Midbrain (tissue), 1 donor: ENCODE measurements at regions not wholly inside any gene's neighbourhood (a gene's known extent, or its start where the extent isn't known, plus 50 kb on each side); places are given as distances from the start of the nearest gene placed in this dataset.

Experiments used
- DNase-seq: peaks from one replicate; lab custom pipeline; 2025; lab: John Stamatoyannopoulos, UW

DNA sequence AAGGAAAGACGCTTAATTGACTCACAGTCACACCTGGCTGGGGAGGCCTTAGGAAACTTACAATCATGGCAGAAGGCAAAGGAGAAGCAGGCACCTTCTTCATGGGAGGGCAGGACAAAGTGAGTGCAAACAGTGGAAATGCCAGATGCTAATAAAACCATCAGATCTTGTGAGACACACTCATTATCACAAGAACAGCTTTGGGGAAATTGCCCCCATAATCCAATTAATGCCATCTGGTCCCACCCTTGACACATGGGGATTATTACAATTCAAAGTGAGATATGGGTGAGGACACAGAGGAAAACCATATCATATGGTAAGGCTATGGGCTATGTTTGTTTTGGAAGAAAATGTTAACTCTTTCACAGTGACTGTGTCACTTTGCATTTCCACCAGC lies 1272.5 kb upstream of the CELF2 start:
- DNase-seq = no peak

DNA sequence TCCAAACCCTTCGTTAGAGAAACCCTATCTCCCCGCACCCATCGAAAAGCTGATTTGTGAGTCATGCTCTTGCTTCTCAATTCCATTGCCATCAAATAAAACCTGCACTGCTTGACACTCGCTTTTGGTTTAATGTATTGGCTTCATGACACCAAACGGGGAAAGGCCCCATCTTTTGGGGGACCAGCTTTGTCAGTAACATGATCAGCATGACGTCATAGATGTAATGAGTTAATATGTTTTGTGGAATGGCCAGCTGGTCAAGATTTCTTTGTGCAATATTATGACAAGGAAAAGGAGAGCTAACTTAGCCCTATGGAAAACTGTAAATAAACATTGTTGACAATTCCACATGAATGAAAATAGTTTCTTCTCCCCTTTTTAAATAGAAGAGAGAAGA lies 1260.5 kb upstream of the CELF2 start:
- no peak for DNase-seq

DNA sequence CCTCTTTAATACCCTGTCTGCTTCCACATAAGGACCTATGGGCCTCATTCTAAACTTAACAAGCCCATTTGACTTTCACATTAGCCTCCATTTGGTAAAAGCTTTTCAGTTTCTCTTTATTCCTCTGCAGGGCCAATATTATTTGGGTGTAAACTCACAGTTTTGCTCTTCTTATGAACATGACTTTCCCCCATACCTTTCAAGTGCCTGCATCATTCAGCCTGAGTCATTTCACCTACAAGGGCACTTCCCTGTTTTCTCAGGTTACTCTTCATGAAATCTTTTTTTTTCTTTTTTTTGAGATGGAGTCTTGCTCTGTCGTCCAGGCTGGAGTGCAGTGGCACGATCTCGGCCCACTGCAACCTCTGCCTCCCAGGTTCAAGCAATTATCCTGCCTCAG lies 1258.1 kb upstream of the CELF2 start:
- no peak for DNase-seq

DNA sequence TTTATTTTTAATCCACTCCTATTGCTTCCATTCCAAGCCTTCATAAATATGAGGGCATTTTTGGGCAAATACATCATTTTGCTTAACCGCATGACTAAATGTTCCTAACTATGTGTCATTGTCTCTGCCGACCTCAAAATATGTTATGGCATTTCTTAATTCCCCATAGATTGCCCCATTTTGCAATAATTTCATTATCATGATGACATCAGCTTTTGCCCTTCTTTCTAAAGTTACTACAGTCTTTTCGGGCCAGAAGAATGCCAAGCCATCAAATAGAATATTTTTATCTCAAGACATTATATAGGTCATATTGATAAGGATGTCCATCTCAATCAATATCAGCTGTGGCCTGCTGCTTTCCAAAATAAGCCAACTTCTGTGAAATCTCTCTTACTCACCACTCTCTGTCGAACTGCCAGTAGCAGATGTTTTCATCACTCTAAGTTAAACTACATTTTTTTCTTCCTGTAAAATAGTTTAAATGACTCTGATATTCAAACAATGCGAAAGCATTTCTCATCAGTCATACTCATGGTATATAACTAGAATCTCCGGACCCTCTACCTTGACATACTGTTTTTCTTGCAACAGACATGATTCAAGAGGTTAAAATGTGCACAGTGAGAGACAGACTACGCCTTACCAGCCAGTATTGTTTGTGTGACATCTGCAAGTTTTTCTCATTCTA lies 1254.6 kb upstream of the CELF2 start:
- DNase-seq = no peak

DNA sequence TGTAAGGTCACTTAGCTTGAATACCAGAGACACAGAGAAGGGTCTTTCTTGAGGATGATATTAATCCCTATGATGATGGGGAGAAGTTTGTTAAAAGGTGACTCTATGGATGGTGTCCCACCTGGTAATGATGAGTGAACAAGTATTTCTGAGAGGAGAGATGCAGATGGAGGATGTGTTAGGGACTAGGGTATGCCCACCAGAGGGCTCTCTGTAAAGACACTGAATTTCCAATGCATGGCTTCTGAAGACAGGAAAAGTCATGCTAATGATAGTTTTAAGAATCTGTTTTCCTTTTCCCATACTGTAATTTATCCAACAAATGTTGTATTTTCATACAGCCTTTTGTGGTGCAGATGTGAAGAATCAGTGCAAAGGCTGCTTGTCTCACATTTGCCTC lies 1250.9 kb upstream of the CELF2 start:
- DNase-seq = no peak

DNA sequence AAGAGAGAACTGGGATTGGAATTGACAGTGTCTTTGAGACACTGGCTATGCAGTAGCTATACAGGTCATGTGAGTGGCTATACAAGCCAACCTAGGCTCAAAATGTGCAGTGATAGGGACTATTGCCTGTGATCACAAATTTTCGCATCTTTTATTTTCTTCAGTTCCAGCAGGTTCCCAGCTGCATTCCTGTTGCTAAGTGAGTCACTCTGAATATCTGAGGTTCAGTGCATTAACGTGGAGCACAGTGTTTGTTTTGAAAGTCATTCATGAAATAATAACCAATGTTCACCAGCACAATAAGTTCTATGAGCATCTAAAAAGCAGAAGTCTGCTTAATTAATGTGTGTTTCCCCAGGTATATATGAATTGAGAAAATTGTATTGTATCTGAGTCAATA lies 1236.0 kb upstream of the CELF2 start:
- no peak for DNase-seq

DNA sequence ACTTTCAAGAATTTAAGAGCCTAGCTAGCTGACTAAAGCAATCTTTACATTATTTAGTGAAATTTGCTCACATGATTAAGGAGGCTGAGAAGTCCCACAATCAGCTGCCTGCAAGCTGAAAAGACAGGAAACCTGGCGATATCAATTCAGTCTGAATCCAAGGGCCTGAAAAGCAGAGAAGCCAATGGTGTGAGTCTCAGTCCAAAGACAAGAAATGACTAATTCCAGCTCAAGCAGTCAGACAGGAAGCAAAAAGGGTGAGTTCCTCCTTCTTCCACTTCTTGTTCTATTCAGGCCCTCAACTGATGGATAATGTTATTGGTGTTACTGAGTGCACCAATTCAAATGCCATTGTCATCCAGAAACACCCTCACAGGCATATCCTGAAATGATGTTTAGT lies 1231.6 kb upstream of the CELF2 start:
- DNase-seq = no peak

DNA sequence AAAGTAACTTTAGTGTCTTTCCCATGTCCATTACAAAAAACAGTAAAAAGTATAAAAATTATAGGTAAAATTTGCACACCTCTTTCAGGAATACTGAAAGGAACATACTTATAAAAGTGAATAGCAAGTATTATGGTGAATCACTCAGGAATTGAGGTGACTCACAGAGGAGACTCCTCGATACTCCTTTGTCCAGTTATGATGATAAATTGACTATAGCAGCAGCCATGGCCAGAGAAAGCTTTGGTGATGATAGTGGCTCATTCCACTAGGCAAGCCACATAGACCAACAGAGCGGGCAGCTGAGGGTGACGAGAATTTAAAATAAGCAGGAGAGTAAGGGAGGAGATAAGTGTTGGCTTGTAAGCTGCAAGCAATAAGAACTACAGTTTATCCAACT lies 1231.1 kb upstream of the CELF2 start:
- DNase-seq = no peak

DNA sequence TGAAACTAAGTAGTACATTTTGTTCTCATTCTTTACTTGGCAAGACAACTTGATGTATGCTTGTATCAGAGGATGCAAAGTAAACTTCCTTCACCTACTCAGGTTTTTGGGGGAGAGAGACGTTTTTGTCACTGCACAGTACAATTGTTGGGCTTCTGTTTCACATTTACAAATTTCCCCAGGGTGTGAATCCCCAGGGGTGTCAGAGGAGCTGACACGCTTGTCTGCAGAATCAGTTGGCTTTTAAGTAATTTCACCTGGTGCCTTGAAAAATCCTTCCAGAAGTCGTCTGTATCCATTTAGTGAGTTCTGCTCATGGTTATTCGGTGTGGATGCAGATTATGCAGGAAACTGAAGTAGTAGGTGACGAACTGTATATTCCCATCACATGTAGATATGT lies 1227.7 kb upstream of the CELF2 start:
- DNase-seq = no peak

DNA sequence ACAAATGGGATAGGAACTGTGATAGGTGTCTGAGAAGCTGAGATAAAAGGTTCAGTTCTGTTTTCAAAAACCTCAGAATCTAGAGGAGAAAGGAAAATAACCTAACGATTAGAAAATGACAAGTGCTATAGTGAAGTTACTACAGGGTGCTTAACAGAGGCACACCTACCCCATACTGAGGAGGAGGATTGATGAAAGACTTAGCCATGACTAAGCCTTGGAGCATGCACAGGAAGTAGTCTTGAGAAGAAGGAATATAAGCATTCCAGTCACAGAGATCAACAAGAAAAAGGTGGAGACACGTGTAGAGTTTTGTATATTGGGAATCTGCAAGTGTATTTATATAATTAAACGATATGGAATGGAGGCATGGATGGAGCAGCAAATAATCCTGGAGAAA lies 1225.5 kb upstream of the CELF2 start:
- DNase-seq = no peak

DNA sequence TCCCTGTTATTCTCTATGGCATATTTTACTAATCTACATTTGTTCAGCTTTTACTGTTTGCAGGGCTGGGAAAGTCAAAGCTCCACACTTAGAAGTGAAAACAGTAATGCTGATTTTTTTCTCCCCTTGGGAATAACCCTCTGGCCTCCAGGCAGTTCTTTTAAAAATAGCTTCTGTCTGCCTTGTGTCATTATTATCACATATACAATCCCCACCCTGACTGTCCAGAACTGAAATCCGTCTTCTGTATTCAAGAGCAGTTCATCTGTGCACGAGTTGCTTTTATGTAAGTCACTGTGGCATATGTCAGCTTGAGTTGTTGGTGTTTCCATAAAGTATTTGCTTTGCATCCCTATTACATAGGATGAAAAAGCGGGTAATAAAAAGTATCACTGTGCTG lies 1221.1 kb upstream of the CELF2 start:
- no peak for DNase-seq

DNA sequence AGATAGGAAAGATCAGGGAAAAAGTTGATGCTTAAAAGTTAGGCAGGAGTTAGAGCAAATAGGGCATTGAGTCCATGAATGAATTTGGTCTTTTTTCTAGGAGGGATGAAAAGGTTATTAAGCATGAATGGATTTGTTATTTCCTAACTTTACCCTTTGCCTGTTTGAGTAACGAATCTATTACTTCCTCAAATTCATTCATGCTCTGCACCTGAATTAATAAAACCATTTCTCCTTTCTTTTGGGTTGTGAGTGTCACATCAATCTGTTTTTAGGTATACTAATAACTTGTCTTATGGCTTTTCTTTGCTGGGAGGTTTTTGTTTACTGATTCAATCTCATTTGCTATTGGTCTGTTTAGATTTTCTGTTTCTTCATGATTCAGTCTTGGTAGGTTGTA lies 1217.7 kb upstream of the CELF2 start:
- DNase-seq = no peak

DNA sequence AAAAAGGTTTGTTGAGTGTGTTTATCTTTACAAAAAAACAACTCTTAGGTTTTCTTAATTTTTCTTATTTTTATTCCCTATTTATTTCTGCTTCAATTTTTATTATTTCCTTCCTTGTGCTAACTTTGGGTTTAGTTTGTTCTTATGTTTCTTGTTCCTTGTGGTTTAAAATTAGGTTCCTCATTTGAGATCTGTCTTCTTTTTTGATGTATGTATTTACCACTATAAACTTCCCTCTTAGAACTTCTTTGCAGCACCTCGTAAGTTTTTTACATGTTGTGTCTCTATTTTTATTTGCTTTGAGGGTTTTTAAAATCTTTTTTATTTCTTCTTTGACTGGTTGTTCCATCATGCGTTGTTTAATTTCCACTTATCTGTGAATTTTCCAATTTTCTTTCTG lies 1217.1 kb upstream of the CELF2 start:
- DNase-seq = no peak

DNA sequence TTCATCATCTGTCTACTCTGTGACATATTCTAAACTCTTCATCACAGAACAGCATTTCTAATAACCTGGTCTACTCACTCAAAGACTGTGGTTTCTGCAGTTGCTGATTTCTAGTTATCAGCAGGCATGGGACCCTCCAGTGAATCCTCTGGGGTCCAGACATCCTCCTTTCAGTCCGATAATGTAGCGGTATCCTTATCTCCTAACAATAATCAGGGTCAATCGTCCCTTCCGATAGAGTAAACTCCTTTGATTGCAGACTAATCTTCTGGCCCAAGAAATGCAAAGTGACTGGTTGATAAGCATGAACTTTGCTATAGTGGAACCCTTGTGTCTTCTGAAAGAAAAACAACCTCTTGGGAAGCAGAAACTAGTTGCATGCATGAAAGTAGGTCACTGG lies 1209.8 kb upstream of the CELF2 start:
- DNase-seq = no peak

DNA sequence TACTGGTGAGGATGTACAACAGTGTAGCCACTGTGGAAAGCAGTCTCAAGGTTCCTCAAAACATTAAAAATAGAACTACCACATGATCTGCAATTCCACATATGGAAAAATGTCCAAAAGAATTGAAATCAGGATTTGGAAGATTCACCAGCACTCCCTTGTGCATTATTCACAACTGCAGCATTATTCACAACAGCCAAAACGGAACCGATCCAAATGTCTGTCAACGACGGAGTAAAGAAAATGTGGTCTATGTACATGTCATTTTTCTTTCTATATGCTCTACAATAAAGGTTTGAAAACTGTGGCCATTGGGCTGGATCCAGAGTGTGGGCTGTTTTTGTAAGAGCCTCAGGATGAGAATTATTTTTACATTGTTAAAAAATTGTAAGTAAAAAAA lies 1206.1 kb upstream of the CELF2 start:
- DNase-seq = no peak

DNA sequence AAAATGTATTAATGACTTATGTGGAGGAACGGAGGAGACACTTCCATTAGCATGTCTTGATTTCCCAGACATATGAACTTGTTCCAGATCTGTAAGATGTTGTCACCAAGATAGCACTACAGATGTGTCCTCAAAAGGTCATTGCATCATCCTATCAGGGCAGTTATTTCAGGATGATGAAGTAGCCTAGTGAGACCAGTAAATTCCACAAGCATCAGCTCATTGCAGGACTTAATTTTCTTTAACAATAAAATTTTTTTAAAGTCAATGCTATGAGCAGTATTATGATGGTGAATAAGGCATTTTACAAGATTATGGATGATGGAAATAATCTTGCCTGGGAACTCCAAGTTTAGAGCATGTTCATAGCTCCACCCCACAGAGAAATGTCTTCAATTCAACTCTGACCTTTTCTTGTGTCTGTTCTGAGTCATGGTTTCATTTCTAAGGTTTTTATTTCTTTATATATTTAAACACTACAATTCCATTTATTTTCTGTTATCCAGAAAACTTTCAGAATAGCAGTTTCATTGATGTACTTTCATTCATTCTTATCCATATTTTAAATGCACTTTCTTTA lies 1203.3 kb upstream of the CELF2 start:
- DNase-seq = no peak

DNA sequence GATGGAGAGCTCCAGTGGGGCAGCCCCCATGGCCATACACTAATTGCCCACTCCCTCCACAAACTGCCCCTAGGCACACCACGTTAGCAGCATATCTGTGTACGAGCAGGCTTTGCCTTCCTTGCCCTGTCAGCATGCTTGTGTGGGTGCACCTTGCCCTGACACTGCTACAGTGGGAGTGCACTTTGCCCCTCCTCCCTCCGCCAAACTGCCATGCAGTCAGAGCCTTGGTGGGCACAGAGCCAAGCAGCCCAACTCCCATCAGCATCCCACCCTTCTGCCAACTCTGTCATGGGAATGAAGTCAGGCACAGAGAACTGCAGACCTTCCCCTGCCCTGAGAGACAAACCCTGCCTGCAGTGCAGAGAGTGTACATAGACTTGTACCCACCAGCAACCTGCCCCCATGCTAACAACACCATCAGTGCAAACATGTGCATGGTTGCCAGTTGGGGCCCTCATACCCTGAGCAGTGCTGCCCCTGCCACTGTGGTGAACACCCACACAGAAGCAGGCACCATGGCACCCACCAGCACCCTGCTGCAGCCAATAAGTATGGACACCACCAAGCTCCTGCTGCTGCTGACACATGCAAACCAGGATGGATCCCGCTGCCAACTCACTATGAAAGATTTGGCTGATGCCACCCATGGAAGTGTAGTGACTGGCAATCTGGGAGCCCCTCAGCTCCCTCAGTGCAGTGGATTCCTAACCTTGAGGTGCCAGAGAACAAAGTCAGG lies 1197.7 kb upstream of the CELF2 start:
- no peak for DNase-seq

DNA sequence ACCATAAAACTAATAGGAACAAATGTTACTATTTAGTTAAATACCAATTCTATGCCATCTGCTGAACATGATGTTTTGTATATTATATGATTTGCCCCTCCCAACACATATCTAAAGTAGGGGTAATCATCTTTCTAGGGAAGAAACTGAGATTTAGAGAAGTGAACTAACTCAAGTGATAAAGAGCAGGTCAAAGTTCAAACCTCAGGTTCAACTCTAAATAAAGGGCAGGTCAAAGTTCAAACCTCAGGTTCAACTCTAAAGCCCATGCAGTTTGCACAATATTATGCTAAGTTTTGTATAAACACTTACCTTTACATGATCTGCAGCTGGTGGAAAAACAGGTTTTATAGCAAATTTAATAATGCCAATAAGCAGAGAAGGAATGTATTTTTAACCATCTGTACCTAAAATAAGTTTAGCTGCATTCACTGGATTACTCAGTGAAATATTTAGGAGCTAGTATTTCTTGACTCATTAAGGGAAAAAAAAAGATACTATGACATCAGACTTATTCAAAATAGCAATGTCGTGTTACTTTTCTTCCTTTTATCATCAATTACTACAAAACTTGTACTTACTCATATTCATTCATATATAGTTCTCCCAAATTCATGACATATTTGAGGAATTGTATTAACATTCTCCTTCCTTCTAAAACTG lies 1194.3 kb upstream of the CELF2 start:
- no peak for DNase-seq

DNA sequence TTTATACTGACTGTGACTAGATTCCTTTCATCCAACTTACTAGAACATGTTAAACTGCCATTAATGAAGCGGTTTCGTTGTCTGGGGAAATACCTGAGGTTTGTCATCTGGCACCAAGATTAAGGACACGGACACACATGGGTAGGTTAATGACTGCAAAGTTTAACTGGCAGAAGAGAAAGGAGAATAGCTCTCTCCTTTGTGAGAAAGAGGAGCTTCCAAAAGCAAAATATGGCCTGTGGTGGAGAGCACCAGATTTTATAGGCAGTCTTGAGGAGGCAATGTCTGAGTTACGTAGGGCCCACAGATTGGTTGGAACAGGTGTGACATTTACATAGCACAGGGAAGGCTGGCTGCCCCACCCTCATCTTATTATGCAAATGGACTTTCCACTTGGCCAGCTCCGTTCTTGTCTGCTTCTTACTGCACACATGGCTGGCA lies 1193.0 kb upstream of the CELF2 start:
- no peak for DNase-seq

DNA sequence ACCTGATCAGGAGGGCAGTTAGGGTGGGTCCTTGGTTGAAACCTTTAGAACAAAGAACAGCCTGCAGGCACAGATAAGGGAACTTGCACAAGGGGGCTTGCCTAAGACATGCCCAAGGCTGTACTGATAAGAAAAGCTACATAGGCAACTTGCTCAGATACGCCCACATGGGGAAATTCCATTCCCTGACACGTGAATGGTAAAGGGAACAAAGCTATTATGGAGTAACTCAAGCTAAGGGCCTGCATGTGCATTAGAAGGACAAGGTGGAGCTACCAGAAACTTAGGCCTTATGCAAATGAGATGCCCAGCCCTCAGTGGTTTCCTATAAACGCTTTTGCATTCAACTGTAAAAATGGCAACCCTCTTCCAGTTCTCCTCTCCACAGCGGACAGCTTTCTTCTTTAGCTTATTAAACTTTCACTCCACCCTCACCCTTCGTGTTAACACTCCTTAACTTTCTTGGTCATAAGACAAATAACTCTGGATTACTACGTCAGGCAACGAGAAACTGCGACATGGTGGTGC lies 1192.1 kb upstream of the CELF2 start:
- no peak for DNase-seq

DNA sequence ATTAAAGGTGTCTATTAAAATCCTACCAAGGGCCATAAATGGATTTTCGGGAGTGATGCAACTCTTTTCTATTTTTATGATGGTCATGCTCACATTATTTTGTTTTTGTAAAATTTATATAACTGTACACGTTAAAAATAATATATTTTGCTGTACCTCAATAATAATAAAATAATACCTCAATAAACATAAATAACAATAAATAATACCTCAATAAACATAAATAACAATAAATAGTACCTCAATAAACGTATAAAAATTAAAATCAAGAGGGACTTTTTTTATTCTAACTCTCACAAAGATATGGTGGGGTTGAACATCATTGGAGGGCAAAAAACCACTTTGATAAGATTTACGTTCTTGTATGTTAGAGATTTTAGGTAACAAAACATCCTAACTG lies 1189.6 kb upstream of the CELF2 start:
- no peak for DNase-seq

DNA sequence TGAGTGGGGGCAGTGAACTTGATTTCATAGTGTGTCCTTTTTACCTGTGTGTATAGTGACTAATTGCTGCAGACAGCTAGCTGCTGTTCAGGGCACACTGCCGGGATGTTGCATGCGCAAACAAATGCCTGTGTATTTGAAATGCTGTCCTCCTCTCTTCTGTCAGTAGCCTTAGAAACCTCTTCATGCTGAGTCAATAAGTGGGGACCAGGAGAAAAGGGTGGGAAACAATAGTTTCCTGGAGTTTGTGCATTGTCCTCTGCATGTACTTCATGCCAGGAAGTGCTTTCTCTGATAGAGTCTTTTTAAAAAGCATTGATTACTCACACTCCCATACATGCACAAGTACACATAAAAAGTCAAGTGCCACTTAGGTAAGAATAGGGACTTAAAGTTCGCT lies 1183.7 kb upstream of the CELF2 start:
- DNase-seq = no peak

DNA sequence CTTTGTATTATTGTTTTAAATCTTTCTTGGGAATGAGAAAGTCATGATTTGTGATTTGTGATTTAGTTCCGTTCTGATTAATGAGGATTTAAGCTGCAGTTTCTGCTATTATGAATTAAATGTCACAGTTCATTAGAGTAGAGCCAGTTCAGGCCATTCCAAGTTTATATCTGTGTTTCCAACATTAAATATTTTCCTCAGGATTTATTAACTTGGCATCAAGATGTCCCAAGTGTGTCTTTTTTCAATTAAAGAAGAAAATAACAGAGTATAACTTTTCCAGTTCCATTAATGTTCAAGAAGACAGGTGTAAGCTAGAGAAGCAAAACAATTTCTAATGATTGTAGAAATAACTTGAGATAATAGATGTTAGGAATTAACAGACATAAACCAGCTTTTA lies 1183.2 kb upstream of the CELF2 start:
- no peak for DNase-seq
